CD4-positive, alpha-beta T cell (primary cell): ENCODE measurements at regions not wholly inside any gene's neighbourhood (a gene's known extent, or its start where the extent isn't known, plus 50 kb on each side); places are given as distances from the start of the nearest gene placed in this dataset.

ENCODE experiments used
- ATAC-seq: fragments of 200-7000 bp; cut with Tn5 transposase; one replicate; pipeline ENCODE4 v1.10.0; 2022; ENCODE audit warnings: mild to moderate bottlenecking; ENCODE audit not compliant: poor library complexity
- CTCF ChIA-PET: fragments of 350-600 bp; sonication (Branson Sonifier 250); formaldehyde crosslinking; loops from one replicate; lab custom pipeline; 2021; ENCODE audit warnings: antibody characterized with exemption, inconsistent platforms; lab: Charles Lee
- POLR2A ChIA-PET: fragments of 350-600 bp; sonication (Branson Sonifier 250); formaldehyde crosslinking; loops from one replicate; lab custom pipeline; 2021; ENCODE audit warnings: antibody characterized with exemption, inconsistent platforms; lab: Charles Lee
- DNase-seq, 14 experiments: peaks; one replicate each; pipeline ENCODE4 v3.0.0-alpha.2; 2013 to 2020; ENCODE audit warnings: mixed read lengths in 2 of 14
- H3K27ac ChIP-seq, 2 donors: one replicate each; pipeline versions ENCODE4 v1.5.1 to v1.7.0; 2013; ENCODE audit warnings: low read length in 2 of 2, low read depth in 1 of 2, mild to moderate bottlenecking in 1 of 2
- H3K27me3 ChIP-seq, 2 experiments: 1 replicate in 1 of 2; 2 replicates in 1 of 2; pipeline versions ENCODE4 v1.6.1 to v1.7.0; 2013; ENCODE audit warnings: low read length in 2 of 2, control low read depth in 1 of 2, mild to moderate bottlenecking in 1 of 2, moderate library complexity in 1 of 2; ENCODE audit not compliant: insufficient read depth in 2 of 2, control insufficient read depth in 1 of 2
- H3K36me3 ChIP-seq: one replicate; pipeline ENCODE4 v1.6.1; 2013; ENCODE audit warnings: low read length, control low read depth; ENCODE audit not compliant: insufficient read depth
- H3K4me1 ChIP-seq: one replicate; pipeline ENCODE4 v1.6.1; 2013; ENCODE audit warnings: low read length, control low read depth; ENCODE audit not compliant: insufficient read depth
- H3K4me3 ChIP-seq: one replicate; pipeline ENCODE4 v1.5.1; 2013; ENCODE audit warnings: mild to moderate bottlenecking, low read length, moderate library complexity
- H3K9me3 ChIP-seq, 2 experiments: 1 replicate in 1 of 2; 2 replicates in 1 of 2; pipeline versions ENCODE4 v1.6.1 to v1.7.0; 2013; ENCODE audit warnings: low read length in 2 of 2, mild to moderate bottlenecking in 2 of 2, control low read depth in 1 of 2, moderate library complexity in 1 of 2; ENCODE audit not compliant: control insufficient read depth in 1 of 2, insufficient read depth in 1 of 2
- H3K27ac Mint-ChIP-seq: one replicate; pipeline ENCODE4 v1.8.0; 2020; ENCODE audit warnings: mixed read lengths
- H3K27me3 Mint-ChIP-seq: one replicate; pipeline ENCODE4 v1.8.0; 2021; ENCODE audit warnings: mixed read lengths
- H3K36me3 Mint-ChIP-seq: one replicate; pipeline ENCODE4 v1.8.0; 2021; ENCODE audit warnings: low read depth, mixed read lengths
- H3K4me1 Mint-ChIP-seq: one replicate; pipeline ENCODE4 v1.8.0; 2021; ENCODE audit warnings: low read depth, mixed read lengths
- H3K4me3 Mint-ChIP-seq: one replicate; pipeline ENCODE4 v1.8.0; 2020; ENCODE audit warnings: mild to moderate bottlenecking, mixed read lengths
- H3K9me3 Mint-ChIP-seq: one replicate; pipeline ENCODE4 v1.8.0; 2020; ENCODE audit warnings: mixed read lengths
- CTCF ChIP-seq: fragments of 200-600 bp; IDR thresholded peaks from one replicate; pipeline ENCODE4 v1.8.0; 2022; ENCODE audit warnings: antibody characterized with exemption, mild to moderate bottlenecking
- intact Hi-C, 2 experiments: fragments of 100-400 bp; cut with DNase I in 1 of 2; cut with micrococcal nuclease in 1 of 2; formaldehyde crosslinking; loops; one replicate each; pipeline versions ENCODE4 v1.15.1 to v1.9.0; 2023 to 2025; cut with DNase I, micrococcal nuclease

DNA sequence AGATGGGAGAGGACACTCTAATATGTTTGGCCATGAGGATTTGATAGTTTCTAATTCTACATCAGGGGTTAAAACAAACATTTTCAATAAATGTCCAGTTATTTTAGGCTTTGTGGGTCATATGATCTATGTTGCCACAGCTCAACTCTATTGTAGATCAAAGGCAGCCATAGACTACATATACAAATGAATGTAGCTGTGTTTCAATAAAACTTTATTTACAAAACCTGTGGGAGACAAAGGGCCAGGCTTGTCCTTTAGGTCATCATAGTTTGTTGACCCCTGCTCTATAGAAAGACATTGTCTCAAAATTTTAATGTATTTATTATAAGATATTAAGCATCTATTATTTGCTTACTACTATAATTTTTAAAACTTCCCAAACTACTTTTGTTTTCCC lies 325.4 kb upstream of the MEF2C start:
- POLR2A ChIA-PET, result no interaction called here
- ATAC-seq (no peak), DNase-seq (no peak)
- no peak for TF ChIP-seq CTCF
- Histone ChIP-seq H3K9me3 (peaks cover 0 to 3% of the 10 kb centered on the region in 2 experiments), H3K4me1 (no peaks in the 10 kb centered on the region), H3K27ac (no peak overlapping the region), H3K36me3 (no peaks in the 10 kb centered on the region), H3K27me3 (no peaks in the 10 kb centered on the region), H3K4me3 (no peak overlapping the region)
- intact Hi-C loops, result no loop called here
- Mint-ChIP-seq H3K4me3 (no peak overlapping the region), H3K27ac (no peak overlapping the region), H3K27me3 (no peaks in the 10 kb centered on the region), H3K4me1 (no peaks in the 10 kb centered on the region), H3K36me3 (no peaks in the 10 kb centered on the region), H3K9me3 (no peaks in the 10 kb centered on the region)
- CTCF ChIA-PET, result no interaction called here

GRCh38 chr5:89204756-89205155 lies 321.8 kb upstream of the MEF2C start:
- Mint-ChIP-seq H3K4me3 (no peak overlapping the region), H3K27me3 (no peaks in the 10 kb centered on the region), H3K36me3 (no peaks in the 10 kb centered on the region), H3K9me3 (no peaks in the 10 kb centered on the region), H3K4me1 (no peaks in the 10 kb centered on the region), H3K27ac (no peak overlapping the region)
- Histone ChIP-seq H3K27me3 (no peaks in the 10 kb centered on the region), H3K4me1 (no peaks in the 10 kb centered on the region), H3K4me3 (no peak overlapping the region), H3K27ac (no peak overlapping the region), H3K9me3 (peaks cover 6 to 7% of the 10 kb centered on the region in 2 experiments), H3K36me3 (no peaks in the 10 kb centered on the region)
- DNase-seq (no peak), ATAC-seq (no peak)
- intact Hi-C loops, result no loop called here
- CTCF ChIA-PET, result no interaction called here
- TF ChIP-seq CTCF, result no peak
- POLR2A ChIA-PET, result no interaction called here

- H3K9me3 ChIP-seq, result peaks cover 10 to 18% of the 10 kb centered on the region in 2 experiments
- CTCF ChIA-PET, result no interaction called here
- H3K36me3 ChIP-seq, result no peaks in the 10 kb centered on the region
- DNase-seq (no peak), ATAC-seq (no peak)
- H3K4me3 Mint-ChIP-seq, result no peak overlapping the region
- H3K27me3 Mint-ChIP-seq, result no peaks in the 10 kb centered on the region
- intact Hi-C loops, result no loop called here
- POLR2A ChIA-PET, result no interaction called here
- no peak overlapping the region for H3K4me3 ChIP-seq
- no peaks in the 10 kb centered on the region for H3K36me3 Mint-ChIP-seq
- no peaks in the 10 kb centered on the region for H3K27me3 ChIP-seq
- no peak for TF ChIP-seq CTCF
- no peak overlapping the region for H3K27ac ChIP-seq
- no peaks in the 10 kb centered on the region for H3K4me1 ChIP-seq
- peaks cover 3% of the 10 kb centered on the region for H3K9me3 Mint-ChIP-seq
- no peak overlapping the region for H3K27ac Mint-ChIP-seq
- no peaks in the 10 kb centered on the region for H3K4me1 Mint-ChIP-seq
Measured at GRCh38 chr5:89203611-89204010, 320.6 kb upstream of the MEF2C start.
